ENCODE measurements at regions not wholly inside any gene's neighbourhood (a gene's known extent, or its start where the extent isn't known, plus 50 kb on each side); places are given as distances from the start of the nearest gene placed in this dataset. TPM values are rescaled to one million over a fixed set of nuclear protein-coding genes. Genes with fewer than 3 reads are reported as not detected.

Small RNA genes in the stretch of these regions (small RNA-seq; reads per million reads assigned to genes)
- gene RF00279 (ENCODE audit: insufficient read depth) = not detected
- gene Z82210.1 (ENCODE audit: insufficient read depth) = not detected

All from mesendoderm (in vitro differentiated cells).